C4-2B (cell line): ENCODE measurements at regions not wholly inside any gene's neighbourhood (a gene's known extent, or its start where the extent isn't known, plus 50 kb on each side); places are given as distances from the start of the nearest gene placed in this dataset.

Source experiments
- CTCF ChIP-seq: fragments of 450-650 bp; conservative IDR thresholded peaks from 2 replicates; pipeline ENCODE4 v1.5.1; 2017; ENCODE audit warnings: mild to moderate bottlenecking
- ZFX ChIP-seq: fragments of 450-650 bp; IDR thresholded peaks from 2 replicates; pipeline ENCODE4 v1.6.1; 2017

- TF ChIP-seq CTCF (no peak), ZFX (no peak)
Measured at GRCh38 chr12:102708108-102708507, 208.9 kb downstream of the PAH start.
